Sigmoid colon (tissue), 6 donors: ENCODE measurements at regions not wholly inside any gene's neighbourhood (a gene's known extent, or its start where the extent isn't known, plus 50 kb on each side); places are given as distances from the start of the nearest gene placed in this dataset.

Source experiments
- DNase-seq: peaks from one replicate; pipeline ENCODE4 v3.0.0-alpha.2; 2019
- H3K27ac ChIP-seq, 4 donors: fragments of 200-600 bp; sonication (generic); one replicate each; pipeline ENCODE4 v1.5.1; 2016 to 2019; ENCODE audit warnings: mild to moderate bottlenecking in 1 of 4
- H3K27me3 ChIP-seq, 3 donors: fragments of 200-600 bp; sonication (generic); one replicate each; pipeline ENCODE4 v1.5.1; 2019; ENCODE audit warnings: mild to moderate bottlenecking in 1 of 3
- H3K36me3 ChIP-seq, 4 donors: fragments of 200-600 bp; sonication (generic); one replicate each; pipeline ENCODE4 v1.5.1; 2016 to 2019
- H3K4me1 ChIP-seq, 4 donors: fragments of 200-600 bp; sonication (generic); one replicate each; pipeline ENCODE4 v1.5.1; 2017 to 2019
- H3K4me3 ChIP-seq, 4 donors: fragments of 200-600 bp; sonication (generic); one replicate each; pipeline ENCODE4 v1.5.1; 2017 to 2019; ENCODE audit warnings: mild to moderate bottlenecking in 2 of 4, moderate library complexity in 1 of 4
- H3K9me3 ChIP-seq, 4 donors: fragments of 200-600 bp in 3 of 4; sonication (generic) in 3 of 4; one replicate each; pipeline versions ENCODE4 v1.5.1 to v1.6.1; 2013 to 2019
- EP300 ChIP-seq, 4 donors: sonication (generic); formaldehyde crosslinking; IDR thresholded peaks; one replicate each; pipeline ENCODE4 v1.6.1; 2017; ENCODE audit warnings: antibody characterized with exemption in 4 of 4
- POLR2A ChIP-seq, 2 donors: fragments of 450-650 bp; IDR thresholded peaks; one replicate each; pipeline ENCODE4 v1.6.1; 2016; ENCODE audit warnings: antibody characterized with exemption in 2 of 2, mild to moderate bottlenecking in 2 of 2, moderate library complexity in 2 of 2
- POLR2AphosphoS5 ChIP-seq, 4 donors: sonication (generic); formaldehyde crosslinking; IDR thresholded peaks; one replicate each; pipeline ENCODE4 v1.6.1; 2017; ENCODE audit warnings: antibody characterized with exemption in 4 of 4
- WGBS, 2 donors: extraction: QIAGEN DNeasy Blood & Tissue Kit; methylation state at CpG; one replicate each; pipeline ENCODE4 v1.1.7; 2013; 5-methylcytosine and 5-hydroxymethylcytosine counted together
- intact Hi-C: fragments of 100-400 bp; cut with DNase I; formaldehyde crosslinking; loops from one replicate; pipeline ENCODE4 v1.15.1; 2023
- TF ChIP-seq, protein P1 (sequence below), 4 experiments: fragments of 450-650 bp in 3 of 4; fragments of 200-600 bp in 1 of 4; IDR thresholded peaks; one replicate each; pipeline ENCODE4 v1.5.1; 2016 to 2019; ENCODE audit warnings: antibody characterized with exemption in 4 of 4, mild to moderate bottlenecking in 3 of 4, moderate library complexity in 2 of 4
- donor health status: healthy with polysubstance abuse.
- donor health status: healthy.

DNA sequence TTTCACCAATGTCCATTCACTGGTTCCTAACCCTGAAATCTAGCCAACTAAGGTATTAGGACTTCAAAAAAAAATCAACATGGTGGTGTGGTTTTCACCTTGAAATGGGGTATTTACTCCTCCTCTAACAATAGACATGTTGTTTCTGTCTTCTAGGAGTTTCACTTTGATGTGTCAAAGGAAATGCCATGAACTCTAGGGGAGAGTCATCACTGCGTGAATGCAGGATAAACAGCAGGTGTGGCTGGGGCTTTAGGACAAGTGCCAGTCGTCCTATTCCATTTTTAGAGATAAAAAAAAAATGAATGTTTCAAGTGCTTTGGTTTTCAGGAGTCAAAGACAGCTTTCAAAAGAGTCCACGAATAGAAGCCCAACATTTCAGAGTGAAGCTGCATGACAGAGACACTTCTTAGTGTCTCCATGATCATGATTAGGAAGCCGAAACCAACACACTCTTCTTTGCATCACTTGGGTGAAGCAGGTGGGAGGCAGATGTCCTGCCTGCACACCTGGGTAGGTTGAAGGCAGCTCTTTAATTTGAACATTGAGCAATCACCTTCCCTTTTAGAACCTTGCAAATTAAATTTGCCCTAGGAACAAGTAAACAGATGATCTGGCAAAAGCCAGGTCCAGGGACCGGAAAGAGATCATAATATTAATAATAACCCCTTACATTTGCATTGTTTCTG is 328.5 kb upstream of the PRDM1 start:
- Histone ChIP-seq H3K4me1 (no peaks in the 10 kb centered on the region), H3K36me3 (no peaks in the 10 kb centered on the region), H3K9me3 (no peaks in the 10 kb centered on the region), H3K27ac (no peak overlapping the region), H3K27me3 (no peaks in the 10 kb centered on the region), H3K4me3 (no peak overlapping the region)
- intact Hi-C loops: no loop called here
- TF ChIP-seq POLR2AphosphoS5 (IDR thresholded peaks at IDR 0.05) (no peak), EP300 (IDR thresholded peaks at IDR 0.05) (no peak), POLR2A (IDR thresholded peaks at IDR 0.05) (no peak)
- TF ChIP-seq, protein P1, sequence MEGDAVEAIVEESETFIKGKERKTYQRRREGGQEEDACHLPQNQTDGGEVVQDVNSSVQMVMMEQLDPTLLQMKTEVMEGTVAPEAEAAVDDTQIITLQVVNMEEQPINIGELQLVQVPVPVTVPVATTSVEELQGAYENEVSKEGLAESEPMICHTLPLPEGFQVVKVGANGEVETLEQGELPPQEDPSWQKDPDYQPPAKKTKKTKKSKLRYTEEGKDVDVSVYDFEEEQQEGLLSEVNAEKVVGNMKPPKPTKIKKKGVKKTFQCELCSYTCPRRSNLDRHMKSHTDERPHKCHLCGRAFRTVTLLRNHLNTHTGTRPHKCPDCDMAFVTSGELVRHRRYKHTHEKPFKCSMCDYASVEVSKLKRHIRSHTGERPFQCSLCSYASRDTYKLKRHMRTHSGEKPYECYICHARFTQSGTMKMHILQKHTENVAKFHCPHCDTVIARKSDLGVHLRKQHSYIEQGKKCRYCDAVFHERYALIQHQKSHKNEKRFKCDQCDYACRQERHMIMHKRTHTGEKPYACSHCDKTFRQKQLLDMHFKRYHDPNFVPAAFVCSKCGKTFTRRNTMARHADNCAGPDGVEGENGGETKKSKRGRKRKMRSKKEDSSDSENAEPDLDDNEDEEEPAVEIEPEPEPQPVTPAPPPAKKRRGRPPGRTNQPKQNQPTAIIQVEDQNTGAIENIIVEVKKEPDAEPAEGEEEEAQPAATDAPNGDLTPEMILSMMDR (IDR thresholded peaks at IDR 0.05): no peak
- no peak for DNase-seq
- 43 to 56% methylated on average over 5 of the region's 5 CpGs for WGBS, 2 donors

GRCh38 chr6:105755885-105756284 is 330.3 kb upstream of the PRDM1 start:
- no peaks in the 10 kb centered on the region for H3K36me3 ChIP-seq
- H3K27ac ChIP-seq: no peak overlapping the region
- no peak for DNase-seq
- intact Hi-C loops: no loop called here
- no peaks in the 10 kb centered on the region for H3K9me3 ChIP-seq
- no peak overlapping the region for H3K4me3 ChIP-seq
- no peaks in the 10 kb centered on the region for H3K4me1 ChIP-seq
- no peaks in the 10 kb centered on the region for H3K27me3 ChIP-seq
- no peak for TF ChIP-seq POLR2A (IDR thresholded peaks at IDR 0.05)
- TF ChIP-seq, protein P1 (IDR thresholded peaks at IDR 0.05): no peak
- no peak for TF ChIP-seq EP300 (IDR thresholded peaks at IDR 0.05)
- no peak for TF ChIP-seq POLR2AphosphoS5 (IDR thresholded peaks at IDR 0.05)
- WGBS, 2 donors: 75 to 82% methylated on average over 4 of the region's 4 CpGs

DNA sequence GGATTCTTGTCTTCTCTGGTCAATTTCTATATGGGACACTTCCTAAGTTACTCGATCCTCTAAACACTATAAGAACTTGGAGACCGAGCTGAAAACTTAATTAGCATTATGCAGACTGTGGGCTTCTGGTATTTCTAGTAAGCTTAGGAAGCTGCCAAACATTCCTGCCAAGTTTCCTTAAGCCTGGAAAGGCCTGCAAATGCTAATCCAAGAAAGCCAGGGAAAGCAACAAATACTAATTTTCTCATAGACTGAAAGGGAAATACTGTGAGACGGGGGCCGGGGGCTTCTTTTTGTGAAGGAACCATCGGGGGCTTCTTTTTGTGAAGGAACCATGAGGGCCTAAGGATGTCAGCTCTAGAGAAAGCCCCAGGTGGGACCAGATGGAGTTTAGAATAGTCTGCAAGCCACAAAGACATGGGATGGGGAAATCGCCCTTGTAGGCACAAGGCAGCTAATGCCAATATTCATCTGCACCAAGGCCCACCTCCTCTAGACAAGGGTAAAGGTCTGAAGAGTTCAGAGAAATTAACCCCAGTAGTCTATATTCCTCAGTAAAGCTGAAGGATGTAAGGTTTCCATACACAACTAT is 332.4 kb upstream of the PRDM1 start:
- Histone ChIP-seq H3K27ac (no peak overlapping the region), H3K9me3 (no peaks in the 10 kb centered on the region), H3K4me3 (no peak overlapping the region), H3K27me3 (no peaks in the 10 kb centered on the region), H3K4me1 (no peaks in the 10 kb centered on the region), H3K36me3 (no peaks in the 10 kb centered on the region)
- no peak for DNase-seq
- 44 to 71% methylated on average over 6 of the region's 6 CpGs for WGBS, 2 donors
- intact Hi-C loops: no loop called here
- TF ChIP-seq, protein P1 (IDR thresholded peaks at IDR 0.05): no peak
- TF ChIP-seq POLR2AphosphoS5 (IDR thresholded peaks at IDR 0.05): no peak
- TF ChIP-seq POLR2A (IDR thresholded peaks at IDR 0.05): no peak
- no peak for TF ChIP-seq EP300 (IDR thresholded peaks at IDR 0.05)

DNA sequence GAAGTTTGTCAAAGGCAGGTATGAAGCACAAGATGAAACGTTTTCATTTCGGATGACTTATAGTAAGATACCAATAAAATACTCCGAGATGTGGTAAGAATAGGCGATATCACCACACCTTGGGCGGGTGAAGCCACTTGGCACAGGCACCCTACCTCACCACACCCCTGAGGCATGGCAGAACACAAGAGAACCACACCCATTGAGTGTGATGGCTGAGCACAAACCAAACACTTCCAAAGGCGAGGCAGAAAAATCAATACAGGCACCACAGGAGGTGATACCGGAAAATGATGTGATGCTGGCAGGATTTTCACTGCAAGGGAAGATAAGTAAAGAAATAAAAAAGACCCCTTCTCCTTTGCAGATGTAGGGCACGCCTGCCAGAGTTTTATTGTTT is 332.9 kb upstream of the PRDM1 start:
- H3K36me3 ChIP-seq: no peaks in the 10 kb centered on the region
- no peaks in the 10 kb centered on the region for H3K9me3 ChIP-seq
- 21 to 61% methylated on average over 8 of the region's 8 CpGs for WGBS, 2 donors
- no peak overlapping the region for H3K4me3 ChIP-seq
- no peak overlapping the region for H3K27ac ChIP-seq
- no peak for DNase-seq
- intact Hi-C loops: no loop called here
- no peaks in the 10 kb centered on the region for H3K27me3 ChIP-seq
- TF ChIP-seq, protein P1 (IDR thresholded peaks at IDR 0.05): no peak
- no peak for TF ChIP-seq POLR2A (IDR thresholded peaks at IDR 0.05)
- TF ChIP-seq POLR2AphosphoS5 (IDR thresholded peaks at IDR 0.05): no peak
- TF ChIP-seq EP300 (IDR thresholded peaks at IDR 0.05): no peak
- no peaks in the 10 kb centered on the region for H3K4me1 ChIP-seq
